SK-N-SH treated with all-trans-retinoic acid at 6 μM for 48 hours (cell line): ENCODE measurements at regions not wholly inside any gene's neighbourhood (a gene's known extent, or its start where the extent isn't known, plus 50 kb on each side); places are given as distances from the start of the nearest gene placed in this dataset.

Source experiments
- ATAC-seq: fragments of 200-7000 bp; cut with Tn5 transposase; 3 replicates; pipeline ENCODE4 v1.9.1; 2020; ENCODE audit warnings: mild to moderate bottlenecking, moderate library complexity
- ARNTL ChIP-seq: fragments of 450-650 bp; formaldehyde crosslinking; IDR thresholded peaks from 2 replicates; pipeline ENCODE4 v1.5.0; 2020; ENCODE audit warnings: low read depth, mild to moderate bottlenecking, moderate library complexity, borderline replicate concordance
- BACH2 ChIP-seq: fragments of 250-450 bp; sonication (Bioruptor Pico); IDR thresholded peaks from 2 replicates; pipeline ENCODE4 v1.9.0; 2021; ENCODE audit warnings: mild to moderate bottlenecking, borderline replicate concordance
- CSDC2 ChIP-seq: fragments of 250-450 bp; sonication (Bioruptor Pico); IDR thresholded peaks from 2 replicates; pipeline ENCODE4 v1.5.0; 2020; ENCODE audit warnings: mild to moderate bottlenecking, moderate library complexity
- GLIS3 ChIP-seq: fragments of 250-450 bp; sonication (Bioruptor Pico); IDR thresholded peaks from 2 replicates; pipeline ENCODE4 v1.5.0; 2020; ENCODE audit warnings: mild to moderate bottlenecking, moderate library complexity
- ISL1 ChIP-seq: fragments of 250-450 bp; sonication (Bioruptor Pico); IDR thresholded peaks from 2 replicates; pipeline ENCODE4 v2.1.2; 2022; ENCODE audit warnings: mild to moderate bottlenecking, moderate library complexity
- OSR1 ChIP-seq: fragments of 250-450 bp; sonication (Bioruptor Pico); IDR thresholded peaks from 2 replicates; pipeline ENCODE4 v1.8.0; 2022; ENCODE audit warnings: moderate library complexity, mild to moderate bottlenecking, inconsistent platforms
- PPARA ChIP-seq: fragments of 250-450 bp; sonication (Bioruptor Pico); IDR thresholded peaks from 2 replicates; pipeline ENCODE4 v1.5.0; 2020; ENCODE audit warnings: mild to moderate bottlenecking, borderline replicate concordance
- SNAI2 ChIP-seq: fragments of 250-450 bp; sonication (Bioruptor Pico); IDR thresholded peaks from 2 replicates; pipeline ENCODE4 v1.5.0; 2020; ENCODE audit warnings: mild to moderate bottlenecking, moderate library complexity
- TOX ChIP-seq: fragments of 250-450 bp; sonication (Bioruptor Pico); IDR thresholded peaks from 2 replicates; pipeline ENCODE4 v1.8.0; 2021; ENCODE audit warnings: mild to moderate bottlenecking, moderate library complexity, borderline replicate concordance
- ZC3H10 ChIP-seq: fragments of 250-450 bp; sonication (Bioruptor Pico); IDR thresholded peaks from 2 replicates; pipeline ENCODE4 v1.5.1; 2021; ENCODE audit warnings: mild to moderate bottlenecking, moderate library complexity
- ZFP30 ChIP-seq: fragments of 450-650 bp; formaldehyde crosslinking; IDR thresholded peaks from 2 replicates; pipeline ENCODE4 v1.5.0; 2022; ENCODE audit warnings: mild to moderate bottlenecking, moderate library complexity
- ZNF565 ChIP-seq: fragments of 450-650 bp; formaldehyde crosslinking; conservative IDR thresholded peaks from 2 replicates; pipeline ENCODE4 v1.5.0; 2020; ENCODE audit warnings: low read depth, mild to moderate bottlenecking, moderate library complexity
- ZNF70 ChIP-seq: fragments of 450-650 bp; formaldehyde crosslinking; IDR thresholded peaks from 2 replicates; pipeline ENCODE4 v1.5.0; 2020; ENCODE audit warnings: mild to moderate bottlenecking, moderate library complexity
- ZNF8 ChIP-seq: fragments of 450-650 bp; formaldehyde crosslinking; IDR thresholded peaks from 2 replicates; pipeline ENCODE4 v1.5.0; 2020; ENCODE audit warnings: mild to moderate bottlenecking, moderate library complexity
- TF ChIP-seq, protein P1 (sequence below): fragments of 250-450 bp; sonication (Bioruptor Pico); IDR thresholded peaks from 2 replicates; pipeline ENCODE4 v1.5.1; 2021; ENCODE audit warnings: mild to moderate bottlenecking, moderate library complexity
- TF ChIP-seq, protein P2 (sequence below): fragments of 250-450 bp; sonication (Bioruptor Pico); IDR thresholded peaks from 2 replicates; pipeline ENCODE4 v1.8.0; 2021; ENCODE audit warnings: low read depth, mild to moderate bottlenecking, moderate library complexity, borderline replicate concordance
- TF ChIP-seq, protein P3 (sequence below): fragments of 250-450 bp; sonication (Bioruptor Pico); IDR thresholded peaks from 2 replicates; pipeline ENCODE4 v1.8.0; 2020; ENCODE audit warnings: mild to moderate bottlenecking, moderate library complexity, borderline replicate concordance
- TF ChIP-seq, protein P4 (sequence below): fragments of 250-450 bp; sonication (Bioruptor Pico); IDR thresholded peaks from 2 replicates; pipeline ENCODE4 v1.5.0; 2020; ENCODE audit warnings: mild to moderate bottlenecking, moderate library complexity

DNA sequence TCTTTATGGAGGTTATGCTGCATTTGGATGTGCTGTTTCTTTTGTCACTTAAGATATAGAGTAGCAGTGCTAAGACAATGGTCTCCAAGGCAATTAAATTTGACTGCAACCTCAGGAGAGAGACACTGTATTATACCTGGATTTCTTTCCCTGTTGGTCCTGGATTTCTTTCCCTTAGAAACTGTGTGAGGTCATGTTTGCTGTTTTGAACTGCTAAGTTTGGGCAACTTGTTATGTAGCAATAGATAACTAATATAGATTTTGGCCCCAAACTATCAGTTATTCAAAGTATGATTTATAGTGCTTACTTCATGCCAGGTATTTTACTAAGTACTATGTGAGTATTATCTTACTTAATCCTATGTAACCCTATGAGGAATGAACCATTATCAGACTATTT is 458.4 kb downstream of the HS3ST3B1 start:
- no peak for ATAC-seq
- TF ChIP-seq ZNF8 (CRISPR knock-in tag) (no peak), OSR1 (CRISPR knock-in tag) (no peak), SNAI2 (CRISPR knock-in tag) (no peak), ARNTL (no peak), ZFP30 (CRISPR knock-in tag) (no peak), PPARA (CRISPR knock-in tag) (no peak), ZNF565 (CRISPR knock-in tag) (no peak), GLIS3 (CRISPR knock-in tag) (no peak), BACH2 (CRISPR knock-in tag) (no peak), CSDC2 (CRISPR knock-in tag) (no peak), ZNF70 (CRISPR knock-in tag) (no peak), ISL1 (CRISPR knock-in tag) (no peak), ZC3H10 (CRISPR knock-in tag) (no peak)
- TF ChIP-seq, protein P1, sequence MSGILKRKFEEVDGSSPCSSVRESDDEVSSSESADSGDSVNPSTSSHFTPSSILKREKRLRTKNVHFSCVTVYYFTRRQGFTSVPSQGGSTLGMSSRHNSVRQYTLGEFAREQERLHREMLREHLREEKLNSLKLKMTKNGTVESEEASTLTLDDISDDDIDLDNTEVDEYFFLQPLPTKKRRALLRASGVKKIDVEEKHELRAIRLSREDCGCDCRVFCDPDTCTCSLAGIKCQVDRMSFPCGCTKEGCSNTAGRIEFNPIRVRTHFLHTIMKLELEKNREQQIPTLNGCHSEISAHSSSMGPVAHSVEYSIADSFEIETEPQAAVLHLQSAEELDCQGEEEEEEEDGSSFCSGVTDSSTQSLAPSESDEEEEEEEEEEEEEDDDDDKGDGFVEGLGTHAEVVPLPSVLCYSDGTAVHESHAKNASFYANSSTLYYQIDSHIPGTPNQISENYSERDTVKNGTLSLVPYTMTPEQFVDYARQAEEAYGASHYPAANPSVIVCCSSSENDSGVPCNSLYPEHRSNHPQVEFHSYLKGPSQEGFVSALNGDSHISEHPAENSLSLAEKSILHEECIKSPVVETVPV (CRISPR knock-in tag): no peak
- TF ChIP-seq, protein P2, sequence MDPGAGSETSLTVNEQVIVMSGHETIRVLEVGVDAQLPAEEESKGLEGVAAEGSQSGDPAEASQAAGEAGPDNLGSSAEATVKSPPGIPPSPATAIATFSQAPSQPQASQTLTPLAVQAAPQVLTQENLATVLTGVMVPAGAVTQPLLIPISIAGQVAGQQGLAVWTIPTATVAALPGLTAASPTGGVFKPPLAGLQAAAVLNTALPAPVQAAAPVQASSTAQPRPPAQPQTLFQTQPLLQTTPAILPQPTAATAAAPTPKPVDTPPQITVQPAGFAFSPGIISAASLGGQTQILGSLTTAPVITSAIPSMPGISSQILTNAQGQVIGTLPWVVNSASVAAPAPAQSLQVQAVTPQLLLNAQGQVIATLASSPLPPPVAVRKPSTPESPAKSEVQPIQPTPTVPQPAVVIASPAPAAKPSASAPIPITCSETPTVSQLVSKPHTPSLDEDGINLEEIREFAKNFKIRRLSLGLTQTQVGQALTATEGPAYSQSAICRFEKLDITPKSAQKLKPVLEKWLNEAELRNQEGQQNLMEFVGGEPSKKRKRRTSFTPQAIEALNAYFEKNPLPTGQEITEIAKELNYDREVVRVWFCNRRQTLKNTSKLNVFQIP (CRISPR knock-in tag): no peak
- TF ChIP-seq, protein P3, sequence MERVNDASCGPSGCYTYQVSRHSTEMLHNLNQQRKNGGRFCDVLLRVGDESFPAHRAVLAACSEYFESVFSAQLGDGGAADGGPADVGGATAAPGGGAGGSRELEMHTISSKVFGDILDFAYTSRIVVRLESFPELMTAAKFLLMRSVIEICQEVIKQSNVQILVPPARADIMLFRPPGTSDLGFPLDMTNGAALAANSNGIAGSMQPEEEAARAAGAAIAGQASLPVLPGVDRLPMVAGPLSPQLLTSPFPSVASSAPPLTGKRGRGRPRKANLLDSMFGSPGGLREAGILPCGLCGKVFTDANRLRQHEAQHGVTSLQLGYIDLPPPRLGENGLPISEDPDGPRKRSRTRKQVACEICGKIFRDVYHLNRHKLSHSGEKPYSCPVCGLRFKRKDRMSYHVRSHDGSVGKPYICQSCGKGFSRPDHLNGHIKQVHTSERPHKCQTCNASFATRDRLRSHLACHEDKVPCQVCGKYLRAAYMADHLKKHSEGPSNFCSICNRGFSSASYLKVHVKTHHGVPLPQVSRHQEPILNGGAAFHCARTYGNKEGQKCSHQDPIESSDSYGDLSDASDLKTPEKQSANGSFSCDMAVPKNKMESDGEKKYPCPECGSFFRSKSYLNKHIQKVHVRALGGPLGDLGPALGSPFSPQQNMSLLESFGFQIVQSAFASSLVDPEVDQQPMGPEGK (CRISPR knock-in tag): no peak
- TF ChIP-seq, protein P4, sequence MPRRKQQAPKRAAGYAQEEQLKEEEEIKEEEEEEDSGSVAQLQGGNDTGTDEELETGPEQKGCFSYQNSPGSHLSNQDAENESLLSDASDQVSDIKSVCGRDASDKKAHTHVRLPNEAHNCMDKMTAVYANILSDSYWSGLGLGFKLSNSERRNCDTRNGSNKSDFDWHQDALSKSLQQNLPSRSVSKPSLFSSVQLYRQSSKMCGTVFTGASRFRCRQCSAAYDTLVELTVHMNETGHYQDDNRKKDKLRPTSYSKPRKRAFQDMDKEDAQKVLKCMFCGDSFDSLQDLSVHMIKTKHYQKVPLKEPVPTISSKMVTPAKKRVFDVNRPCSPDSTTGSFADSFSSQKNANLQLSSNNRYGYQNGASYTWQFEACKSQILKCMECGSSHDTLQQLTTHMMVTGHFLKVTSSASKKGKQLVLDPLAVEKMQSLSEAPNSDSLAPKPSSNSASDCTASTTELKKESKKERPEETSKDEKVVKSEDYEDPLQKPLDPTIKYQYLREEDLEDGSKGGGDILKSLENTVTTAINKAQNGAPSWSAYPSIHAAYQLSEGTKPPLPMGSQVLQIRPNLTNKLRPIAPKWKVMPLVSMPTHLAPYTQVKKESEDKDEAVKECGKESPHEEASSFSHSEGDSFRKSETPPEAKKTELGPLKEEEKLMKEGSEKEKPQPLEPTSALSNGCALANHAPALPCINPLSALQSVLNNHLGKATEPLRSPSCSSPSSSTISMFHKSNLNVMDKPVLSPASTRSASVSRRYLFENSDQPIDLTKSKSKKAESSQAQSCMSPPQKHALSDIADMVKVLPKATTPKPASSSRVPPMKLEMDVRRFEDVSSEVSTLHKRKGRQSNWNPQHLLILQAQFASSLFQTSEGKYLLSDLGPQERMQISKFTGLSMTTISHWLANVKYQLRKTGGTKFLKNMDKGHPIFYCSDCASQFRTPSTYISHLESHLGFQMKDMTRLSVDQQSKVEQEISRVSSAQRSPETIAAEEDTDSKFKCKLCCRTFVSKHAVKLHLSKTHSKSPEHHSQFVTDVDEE (CRISPR knock-in tag): no peak

DNA sequence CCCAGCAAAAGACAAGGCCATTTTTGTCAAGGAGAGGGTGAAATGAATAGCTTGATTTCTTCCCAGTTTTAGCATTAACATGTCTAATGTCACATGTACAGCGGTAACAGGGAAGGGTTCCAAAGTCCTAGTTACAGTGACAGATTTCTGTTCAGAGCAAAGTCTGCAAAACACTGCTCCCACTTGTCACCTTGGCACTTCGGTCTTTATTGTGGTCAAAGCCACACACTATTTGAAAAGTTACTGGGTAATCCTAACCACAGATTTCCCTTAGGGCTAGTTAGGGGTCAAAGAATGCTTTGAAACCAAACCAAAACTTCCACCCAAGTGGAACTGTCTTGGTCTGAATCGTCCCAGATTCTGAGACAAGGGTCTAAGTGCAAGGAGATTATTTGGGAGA is 455.6 kb downstream of the HS3ST3B1 start:
- TF ChIP-seq ZC3H10 (CRISPR knock-in tag) (no peak), BACH2 (CRISPR knock-in tag) (no peak), ZNF70 (CRISPR knock-in tag) (no peak), OSR1 (CRISPR knock-in tag) (no peak), ZNF565 (CRISPR knock-in tag) (no peak), TOX (CRISPR knock-in tag) (no peak), ISL1 (CRISPR knock-in tag) (no peak), ARNTL (no peak)
- TF ChIP-seq, protein P4 (CRISPR knock-in tag): no peak
- TF ChIP-seq, protein P3 (CRISPR knock-in tag): no peak
- TF ChIP-seq, protein P1 (CRISPR knock-in tag): no peak
- no peak for ATAC-seq
